GM12891 (cell line): ENCODE measurements at regions not wholly inside any gene's neighbourhood (a gene's known extent, or its start where the extent isn't known, plus 50 kb on each side); places are given as distances from the start of the nearest gene placed in this dataset.
"Not testable (repeated sequence)": the region's sequence is repeated elsewhere in the genome, so short reads cannot be mapped to it uniquely, and the experiment has no call there.

Source experiments
- DNase-seq: peaks from one replicate; pipeline ENCODE4 v3.0.0; 2011; ENCODE audit warnings: low spot score; ENCODE audit not compliant: insufficient read length
- FAIRE-seq: peaks from 2 replicates; lab custom pipeline; 2011; peaks lifted over from hg19 to GRCh38; lab: Jason Lieb, UNC
- PAX5 ChIP-seq: IDR thresholded peaks from 2 replicates; pipeline ENCODE4 v1.6.1; 2011; ENCODE audit warnings: low read length, moderate library complexity, mild to moderate bottlenecking; ENCODE audit not compliant: insufficient read depth, severe bottlenecking
- POLR2A ChIP-seq: IDR thresholded peaks from 2 replicates; pipeline ENCODE4 v1.6.1; 2011; ENCODE audit warnings: low read depth, low read length, control low read depth
- POLR2AphosphoS5 ChIP-seq: IDR thresholded peaks from 2 replicates; pipeline ENCODE4 v1.6.1; 2011; ENCODE audit warnings: low read depth, low read length, control low read depth
- POU2F2 ChIP-seq: IDR thresholded peaks from 2 replicates; pipeline ENCODE4 v1.6.1; 2011; ENCODE audit warnings: low read depth, mild to moderate bottlenecking, control low read depth, low read length, moderate library complexity
- SPI1 ChIP-seq: IDR thresholded peaks from 2 replicates; pipeline ENCODE4 v1.6.1; 2011; ENCODE audit warnings: low read depth, low read length, control low read depth
- TAF1 ChIP-seq: IDR thresholded peaks from 2 replicates; pipeline ENCODE4 v1.6.1; 2011; ENCODE audit warnings: low read depth, low read length, control low read depth

GRCh38 chr4:15182600-15183220 is 180.4 kb downstream of the CPEB2 start:
- TF ChIP-seq SPI1, result no peak
- TF ChIP-seq POLR2AphosphoS5, result no peak
- no peak for TF ChIP-seq TAF1
- no peak for TF ChIP-seq PAX5
- no peak for TF ChIP-seq POU2F2
- TF ChIP-seq POLR2A, result no peak
- FAIRE-seq (no peak), DNase-seq (no peak)

- TF ChIP-seq SPI1 (no peak), POLR2AphosphoS5 (no peak), POLR2A (no peak), POU2F2 (no peak), TAF1 (no peak), PAX5 (no peak)
- no peak for DNase-seq
- FAIRE-seq, result no peak
These were observed 183.9 kb downstream of the CPEB2 start for GRCh38 chr4:15186149-15186548.

GRCh38 chr4:15186806-15187205 is 184.5 kb downstream of the CPEB2 start:
- TF ChIP-seq POU2F2, result no peak
- TF ChIP-seq SPI1, result no peak
- no peak for TF ChIP-seq POLR2AphosphoS5
- FAIRE-seq (no peak), DNase-seq (no peak)

GRCh38 chr4:15188605-15189539 is 186.6 kb downstream of the CPEB2 start:
- FAIRE-seq (no peak), DNase-seq (no peak)
- TF ChIP-seq SPI1 (peak; percentile 74), TAF1 (no peak)

GRCh38 chr4:15194520-15194919 is 192.2 kb downstream of the CPEB2 start:
- no peak for TF ChIP-seq POLR2A
- TF ChIP-seq POLR2AphosphoS5, result no peak
- TF ChIP-seq SPI1, result no peak
- TF ChIP-seq POU2F2, result no peak
- no peak for TF ChIP-seq PAX5
- TF ChIP-seq TAF1, result no peak
- FAIRE-seq (no peak), DNase-seq (no peak)

GRCh38 chr4:15197005-15197404 is 194.7 kb downstream of the CPEB2 start:
- DNase-seq (no peak), FAIRE-seq (no peak)
- TF ChIP-seq TAF1 (no peak), PAX5 (no peak), POU2F2 (no peak), SPI1 (no peak)

GRCh38 chr4:15198070-15198727 is 195.9 kb downstream of the CPEB2 start:
- DNase-seq (no peak), FAIRE-seq (no peak)

GRCh38 chr4:15201782-15202181 is 199.5 kb downstream of the CPEB2 start:
- TF ChIP-seq POU2F2, result no peak
- no peak for TF ChIP-seq SPI1
- TF ChIP-seq PAX5, result no peak
- no peak for TF ChIP-seq TAF1
- TF ChIP-seq POLR2A, result no peak
- no peak for TF ChIP-seq POLR2AphosphoS5
- DNase-seq, result no peak

More at GRCh38 chr4:15198070-15198727, 195.9 kb downstream of the CPEB2 start:
- TF ChIP-seq PAX5, result no peak
- no peak for TF ChIP-seq SPI1
- TF ChIP-seq TAF1, result no peak
- no peak for TF ChIP-seq POU2F2
- no peak for TF ChIP-seq POLR2AphosphoS5
- no peak for TF ChIP-seq POLR2A

GRCh38 chr4:15202481-15202880 is 200.2 kb downstream of the CPEB2 start:
- DNase-seq (no peak), FAIRE-seq (no peak)
- TF ChIP-seq POU2F2, result no peak
- no peak for TF ChIP-seq POLR2A

More at GRCh38 chr4:15201782-15202181, 199.5 kb downstream of the CPEB2 start:
- no peak for FAIRE-seq

- DNase-seq, FAIRE-seq: not testable (repeated sequence)
These were observed 204.2 kb downstream of the CPEB2 start for GRCh38 chr4:15206526-15206925.
